ENCODE measurements at regions not wholly inside any gene's neighbourhood (a gene's known extent, or its start where the extent isn't known, plus 50 kb on each side); places are given as distances from the start of the nearest gene placed in this dataset.
"Not testable (repeated sequence)": the region's sequence is repeated elsewhere in the genome, so short reads cannot be mapped to it uniquely, and the experiment has no call there.

GRCh38 chr2:83015035-83015715 is 1443.9 kb downstream of the SUCLG1 start:
- Histone ChIP-seq H2AFZ (ENCODE audit: low read length, unreplicated experiment) (no peak overlapping the region), H3K4me1 (ENCODE audit: control insufficient read depth, insufficient read depth, low read length, unreplicated experiment) (no peaks in the 10 kb centered on the region), H3K79me2 (ENCODE audit: control insufficient read depth, insufficient read depth, low read length, unreplicated experiment) (no peaks in the 10 kb centered on the region), H3K27ac (ENCODE audit: low read depth, low read length) (no peak overlapping the region), H3K4me3 (ENCODE audit: low read depth, low read length) (no peak overlapping the region), H3K27me3 (ENCODE audit: insufficient read depth, low read length) (no peaks in the 10 kb centered on the region), H3K36me3 (ENCODE audit: insufficient read depth, low read length) (no peaks in the 10 kb centered on the region)

GRCh38 chr2:83014462-83014861 is 1444.6 kb downstream of the SUCLG1 start:
- no peak overlapping the region for H2AFZ ChIP-seq (ENCODE audit: low read length, unreplicated experiment)
- no peaks in the 10 kb centered on the region for H3K27me3 ChIP-seq (ENCODE audit: insufficient read depth, low read length)
- H3K4me3 ChIP-seq (ENCODE audit: low read depth, low read length): no peak overlapping the region
- no peaks in the 10 kb centered on the region for H3K4me1 ChIP-seq (ENCODE audit: control insufficient read depth, insufficient read depth, low read length, unreplicated experiment)
- no peaks in the 10 kb centered on the region for H3K79me2 ChIP-seq (ENCODE audit: control insufficient read depth, insufficient read depth, low read length, unreplicated experiment)
- H3K27ac ChIP-seq (ENCODE audit: low read depth, low read length): no peak overlapping the region
- no peaks in the 10 kb centered on the region for H3K36me3 ChIP-seq (ENCODE audit: insufficient read depth, low read length)

- Histone ChIP-seq H3K4me3 (ENCODE audit: low read depth, low read length) (no peak overlapping the region), H3K79me2 (ENCODE audit: control insufficient read depth, insufficient read depth, low read length, unreplicated experiment) (no peaks in the 10 kb centered on the region), H3K36me3 (ENCODE audit: insufficient read depth, low read length) (no peaks in the 10 kb centered on the region), H3K27me3 (ENCODE audit: insufficient read depth, low read length) (no peaks in the 10 kb centered on the region), H3K27ac (ENCODE audit: low read depth, low read length) (no peak overlapping the region), H2AFZ (ENCODE audit: low read length, unreplicated experiment) (no peak overlapping the region), H3K4me1 (ENCODE audit: control insufficient read depth, insufficient read depth, low read length, unreplicated experiment) (no peaks in the 10 kb centered on the region)
Observed at GRCh38 chr2:83006961-83007360, 1452.1 kb downstream of the SUCLG1 start.

GRCh38 chr2:83003555-83003954 is 1455.5 kb downstream of the SUCLG1 start:
- H3K79me2 ChIP-seq (ENCODE audit: control insufficient read depth, insufficient read depth, low read length, unreplicated experiment): no peaks in the 10 kb centered on the region
- no peaks in the 10 kb centered on the region for H3K36me3 ChIP-seq (ENCODE audit: insufficient read depth, low read length)
- H3K27ac ChIP-seq (ENCODE audit: low read depth, low read length): no peak overlapping the region
- H3K27me3 ChIP-seq (ENCODE audit: insufficient read depth, low read length): no peaks in the 10 kb centered on the region
- H3K4me3 ChIP-seq (ENCODE audit: low read depth, low read length): no peak overlapping the region
- H2AFZ ChIP-seq (ENCODE audit: low read length, unreplicated experiment): no peak overlapping the region
- no peaks in the 10 kb centered on the region for H3K4me1 ChIP-seq (ENCODE audit: control insufficient read depth, insufficient read depth, low read length, unreplicated experiment)

GRCh38 chr2:83002706-83003105 is 1456.4 kb downstream of the SUCLG1 start:
- Histone ChIP-seq H3K4me3 (ENCODE audit: low read depth, low read length) (no peak overlapping the region), H3K79me2 (ENCODE audit: control insufficient read depth, insufficient read depth, low read length, unreplicated experiment) (no peaks in the 10 kb centered on the region), H2AFZ (ENCODE audit: low read length, unreplicated experiment) (no peak overlapping the region), H3K36me3 (ENCODE audit: insufficient read depth, low read length) (no peaks in the 10 kb centered on the region), H3K27me3 (ENCODE audit: insufficient read depth, low read length) (no peaks in the 10 kb centered on the region), H3K27ac (ENCODE audit: low read depth, low read length) (no peak overlapping the region), H3K4me1 (ENCODE audit: control insufficient read depth, insufficient read depth, low read length, unreplicated experiment) (no peaks in the 10 kb centered on the region)

GRCh38 chr2:82998781-82999180 is 1460.3 kb downstream of the SUCLG1 start:
- H2AFZ ChIP-seq (ENCODE audit: low read length, unreplicated experiment): no peak overlapping the region

GRCh38 chr2:82996217-82996616 is 1462.9 kb downstream of the SUCLG1 start:
- no peak overlapping the region for H3K4me3 ChIP-seq (ENCODE audit: low read depth, low read length)
- no peaks in the 10 kb centered on the region for H3K27me3 ChIP-seq (ENCODE audit: insufficient read depth, low read length)
- H3K79me2 ChIP-seq (ENCODE audit: control insufficient read depth, insufficient read depth, low read length, unreplicated experiment): no peaks in the 10 kb centered on the region
- H3K36me3 ChIP-seq (ENCODE audit: insufficient read depth, low read length): no peaks in the 10 kb centered on the region
- H2AFZ ChIP-seq (ENCODE audit: low read length, unreplicated experiment): no peak overlapping the region
- H3K4me1 ChIP-seq (ENCODE audit: control insufficient read depth, insufficient read depth, low read length, unreplicated experiment): no peaks in the 10 kb centered on the region
- no peak overlapping the region for H3K27ac ChIP-seq (ENCODE audit: low read depth, low read length)

More at GRCh38 chr2:82998781-82999180, 1460.3 kb downstream of the SUCLG1 start:
- no peaks in the 10 kb centered on the region for H3K4me1 ChIP-seq (ENCODE audit: control insufficient read depth, insufficient read depth, low read length, unreplicated experiment)
- no peak overlapping the region for H3K27ac ChIP-seq (ENCODE audit: low read depth, low read length)
- no peaks in the 10 kb centered on the region for H3K36me3 ChIP-seq (ENCODE audit: insufficient read depth, low read length)
- H3K4me3 ChIP-seq (ENCODE audit: low read depth, low read length): no peak overlapping the region
- no peaks in the 10 kb centered on the region for H3K79me2 ChIP-seq (ENCODE audit: control insufficient read depth, insufficient read depth, low read length, unreplicated experiment)
- H3K27me3 ChIP-seq (ENCODE audit: insufficient read depth, low read length): no peaks in the 10 kb centered on the region

GRCh38 chr2:82994151-82994550 is 1464.9 kb downstream of the SUCLG1 start:
- Histone ChIP-seq H3K4me1 (ENCODE audit: control insufficient read depth, insufficient read depth, low read length, unreplicated experiment) (no peaks in the 10 kb centered on the region), H3K27ac (ENCODE audit: low read depth, low read length) (no peak overlapping the region), H3K36me3 (ENCODE audit: insufficient read depth, low read length) (no peaks in the 10 kb centered on the region), H3K27me3 (ENCODE audit: insufficient read depth, low read length) (no peaks in the 10 kb centered on the region), H3K4me3 (ENCODE audit: low read depth, low read length) (no peak overlapping the region), H3K79me2 (ENCODE audit: control insufficient read depth, insufficient read depth, low read length, unreplicated experiment) (no peaks in the 10 kb centered on the region), H2AFZ (ENCODE audit: low read length, unreplicated experiment) (no peak overlapping the region)

- Histone ChIP-seq H3K79me2 (ENCODE audit: control insufficient read depth, insufficient read depth, low read length, unreplicated experiment) (no peaks in the 10 kb centered on the region), H3K4me1 (ENCODE audit: control insufficient read depth, insufficient read depth, low read length, unreplicated experiment) (no peaks in the 10 kb centered on the region), H3K27me3 (ENCODE audit: insufficient read depth, low read length) (no peaks in the 10 kb centered on the region), H3K27ac (ENCODE audit: low read depth, low read length) (no peak overlapping the region), H2AFZ (ENCODE audit: low read length, unreplicated experiment) (no peak overlapping the region), H3K36me3 (ENCODE audit: insufficient read depth, low read length) (no peaks in the 10 kb centered on the region), H3K4me3 (ENCODE audit: low read depth, low read length) (no peak overlapping the region)
Observed at GRCh38 chr2:82993609-82994008, 1465.5 kb downstream of the SUCLG1 start.

- Histone ChIP-seq H3K27ac (ENCODE audit: low read depth, low read length) (no peak overlapping the region), H3K36me3 (ENCODE audit: insufficient read depth, low read length) (no peaks in the 10 kb centered on the region), H3K79me2 (ENCODE audit: control insufficient read depth, insufficient read depth, low read length, unreplicated experiment) (no peaks in the 10 kb centered on the region), H3K4me1 (ENCODE audit: control insufficient read depth, insufficient read depth, low read length, unreplicated experiment) (no peaks in the 10 kb centered on the region), H3K27me3 (ENCODE audit: insufficient read depth, low read length) (no peaks in the 10 kb centered on the region), H2AFZ (ENCODE audit: low read length, unreplicated experiment) (no peak overlapping the region), H3K4me3 (ENCODE audit: low read depth, low read length) (no peak overlapping the region)
Observed at GRCh38 chr2:82992968-82993367, 1466.1 kb downstream of the SUCLG1 start.

- not testable (repeated sequence) for H3K4me3 ChIP-seq (ENCODE audit: low read depth, low read length); H3K4me1 ChIP-seq (ENCODE audit: control insufficient read depth, insufficient read depth, low read length, unreplicated experiment); H3K27me3 ChIP-seq (ENCODE audit: insufficient read depth, low read length); H3K79me2 ChIP-seq (ENCODE audit: control insufficient read depth, insufficient read depth, low read length, unreplicated experiment); H3K36me3 ChIP-seq (ENCODE audit: insufficient read depth, low read length); H3K27ac ChIP-seq (ENCODE audit: low read depth, low read length); H2AFZ ChIP-seq (ENCODE audit: low read length, unreplicated experiment)
Observed at GRCh38 chr2:82987706-82988105, 1471.4 kb downstream of the SUCLG1 start.
